ENCODE measurements at regions not wholly inside any gene's neighbourhood (a gene's known extent, or its start where the extent isn't known, plus 50 kb on each side); places are given as distances from the start of the nearest gene placed in this dataset.
A peak's percentile ranks its signal among the peaks of the same experiment; 100 is the strongest.

GRCh38 chr5:101440173-101440572 lies 537.1 kb upstream of the ST8SIA4 start:
- in situ Hi-C loops (cut with HindIII; ENCODE audit: low pct_unique_long_range_greater_than_20kb, low sequenced_read_pairs) = no loop called here
- DNase-seq (ENCODE audit: low read depth in 1 of 2, low spot score in 1 of 2) = no peak
- no peak for TF ChIP-seq JUND (IDR thresholded peaks at IDR 0.05; ENCODE audit: low read depth)

- in situ Hi-C loops (cut with HindIII; ENCODE audit: low pct_unique_long_range_greater_than_20kb, low sequenced_read_pairs) = no loop called here
- DNase-seq (ENCODE audit: low read depth in 1 of 2, low spot score in 1 of 2) = no peak
- no peak for TF ChIP-seq JUND (IDR thresholded peaks at IDR 0.05; ENCODE audit: low read depth)
These were observed 534.3 kb upstream of the ST8SIA4 start for GRCh38 chr5:101437351-101437750.

GRCh38 chr5:101435768-101436167 lies 532.7 kb upstream of the ST8SIA4 start:
- in situ Hi-C loops (cut with HindIII; ENCODE audit: low pct_unique_long_range_greater_than_20kb, low sequenced_read_pairs) = no loop called here
- DNase-seq (ENCODE audit: low read depth in 1 of 2, low spot score in 1 of 2) = no peak
- TF ChIP-seq JUND (IDR thresholded peaks at IDR 0.05; ENCODE audit: low read depth) = no peak

- in situ Hi-C loops (cut with HindIII; ENCODE audit: low pct_unique_long_range_greater_than_20kb, low sequenced_read_pairs) = no loop called here
- no peak for TF ChIP-seq JUND (IDR thresholded peaks at IDR 0.05; ENCODE audit: low read depth)
- no peak for DNase-seq (ENCODE audit: low read depth in 1 of 2, low spot score in 1 of 2)
These were observed 528.1 kb upstream of the ST8SIA4 start for GRCh38 chr5:101431201-101431600.

- TF ChIP-seq JUND (IDR thresholded peaks at IDR 0.05; ENCODE audit: low read depth) = no peak
- in situ Hi-C loops (cut with HindIII; ENCODE audit: low pct_unique_long_range_greater_than_20kb, low sequenced_read_pairs) = no loop called here
- no peak for DNase-seq (ENCODE audit: low read depth in 1 of 2, low spot score in 1 of 2)
These were observed 527.5 kb upstream of the ST8SIA4 start for GRCh38 chr5:101430551-101430950.

GRCh38 chr5:101429241-101429640 lies 526.2 kb upstream of the ST8SIA4 start:
- DNase-seq (ENCODE audit: low read depth in 1 of 2, low spot score in 1 of 2) = no peak
- no peak for TF ChIP-seq JUND (IDR thresholded peaks at IDR 0.05; ENCODE audit: low read depth)
- in situ Hi-C loops (cut with HindIII; ENCODE audit: low pct_unique_long_range_greater_than_20kb, low sequenced_read_pairs) = no loop called here

- no peak for DNase-seq (ENCODE audit: low read depth in 1 of 2, low spot score in 1 of 2)
- in situ Hi-C loops (cut with HindIII; ENCODE audit: low pct_unique_long_range_greater_than_20kb, low sequenced_read_pairs) = no loop called here
- no peak for TF ChIP-seq JUND (IDR thresholded peaks at IDR 0.05; ENCODE audit: low read depth)
These were observed 522.3 kb upstream of the ST8SIA4 start for GRCh38 chr5:101425339-101425859.

GRCh38 chr5:101424530-101425175 lies 521.6 kb upstream of the ST8SIA4 start:
- no peak for TF ChIP-seq JUND (IDR thresholded peaks at IDR 0.05; ENCODE audit: low read depth)
- in situ Hi-C loops (cut with HindIII; ENCODE audit: low pct_unique_long_range_greater_than_20kb, low sequenced_read_pairs) = no loop called here
- no peak for DNase-seq (ENCODE audit: low read depth in 1 of 2, low spot score in 1 of 2)

GRCh38 chr5:101418713-101419118 lies 515.6 kb upstream of the ST8SIA4 start:
- peak in 1 of 2 experiments; percentile 2 for DNase-seq (ENCODE audit: low read depth in 1 of 2, low spot score in 1 of 2)
- in situ Hi-C loops (cut with HindIII; ENCODE audit: low pct_unique_long_range_greater_than_20kb, low sequenced_read_pairs) = no loop called here
- no peak for TF ChIP-seq JUND (IDR thresholded peaks at IDR 0.05; ENCODE audit: low read depth)

GRCh38 chr5:101404531-101404930 lies 501.4 kb upstream of the ST8SIA4 start:
- no peak for DNase-seq (ENCODE audit: low read depth in 1 of 2, low spot score in 1 of 2)
- no peak for TF ChIP-seq JUND (IDR thresholded peaks at IDR 0.05; ENCODE audit: low read depth)
- in situ Hi-C loops (cut with HindIII; ENCODE audit: low pct_unique_long_range_greater_than_20kb, low sequenced_read_pairs) = no loop called here

GRCh38 chr5:101393795-101394450 lies 490.8 kb upstream of the ST8SIA4 start:
- in situ Hi-C loops (cut with HindIII; ENCODE audit: low pct_unique_long_range_greater_than_20kb, low sequenced_read_pairs) = no loop called here
- DNase-seq (ENCODE audit: low read depth in 1 of 2, low spot score in 1 of 2) = no peak

GRCh38 chr5:101390151-101390908 lies 487.2 kb upstream of the ST8SIA4 start:
- in situ Hi-C loops (cut with HindIII; ENCODE audit: low pct_unique_long_range_greater_than_20kb, low sequenced_read_pairs) = no loop called here
- no peak for TF ChIP-seq JUND (IDR thresholded peaks at IDR 0.05; ENCODE audit: low read depth)
- DNase-seq (ENCODE audit: low read depth in 1 of 2, low spot score in 1 of 2) = peak; percentile 4 to 69

More at GRCh38 chr5:101393795-101394450, 490.8 kb upstream of the ST8SIA4 start:
- TF ChIP-seq JUND (IDR thresholded peaks at IDR 0.05; ENCODE audit: low read depth) = no peak

- TF ChIP-seq JUND (IDR thresholded peaks at IDR 0.05; ENCODE audit: low read depth) = no peak
- no peak for DNase-seq (ENCODE audit: low read depth in 1 of 2, low spot score in 1 of 2)
- in situ Hi-C loops (cut with HindIII; ENCODE audit: low pct_unique_long_range_greater_than_20kb, low sequenced_read_pairs) = no loop called here
These were observed 482.2 kb upstream of the ST8SIA4 start for GRCh38 chr5:101385276-101385675.
